ENCODE measurements at regions not wholly inside any gene's neighbourhood (a gene's known extent, or its start where the extent isn't known, plus 50 kb on each side); places are given as distances from the start of the nearest gene placed in this dataset.

GRCh38 chr2:136347981-136348380 is 230.0 kb upstream of the CXCR4 start:
- ChIA-PET POLR2A (no interaction called here), CTCF (no interaction called here)
- TF ChIP-seq CTCF (IDR thresholded peaks at IDR 0.05; ENCODE audit: insufficient read depth, low read depth, low read length), result no peak

GRCh38 chr2:136344339-136344738 is 226.4 kb upstream of the CXCR4 start:
- ChIA-PET CTCF (no interaction called here), POLR2A (no interaction called here)
- Histone ChIP-seq H3K4me3 (ENCODE audit: low read depth, low read length) (no peak overlapping the region), H3K27me3 (ENCODE audit: control insufficient read depth, insufficient read depth, low read length) (no peaks in the 10 kb centered on the region), H3K36me3 (ENCODE audit: control insufficient read depth, insufficient read depth, low read length) (no peaks in the 10 kb centered on the region)
- no peak for DNase-seq (ENCODE audit: low read depth)
- no peak for TF ChIP-seq CTCF (IDR thresholded peaks at IDR 0.05; ENCODE audit: insufficient read depth, low read depth, low read length)

More at GRCh38 chr2:136347981-136348380, 230.0 kb upstream of the CXCR4 start:
- H3K4me3 ChIP-seq (ENCODE audit: low read depth, low read length), result no peak overlapping the region
- H3K27me3 ChIP-seq (ENCODE audit: control insufficient read depth, insufficient read depth, low read length), result no peaks in the 10 kb centered on the region
- no peak for DNase-seq (ENCODE audit: low read depth)
- no peaks in the 10 kb centered on the region for H3K36me3 ChIP-seq (ENCODE audit: control insufficient read depth, insufficient read depth, low read length)

GRCh38 chr2:136342138-136342537 is 224.2 kb upstream of the CXCR4 start:
- ChIA-PET POLR2A (no interaction called here), CTCF (no interaction called here)
- TF ChIP-seq CTCF (IDR thresholded peaks at IDR 0.05; ENCODE audit: insufficient read depth, low read depth, low read length), result no peak
- DNase-seq (ENCODE audit: low read depth), result no peak
- H3K27me3 ChIP-seq (ENCODE audit: control insufficient read depth, insufficient read depth, low read length), result no peaks in the 10 kb centered on the region
- H3K36me3 ChIP-seq (ENCODE audit: control insufficient read depth, insufficient read depth, low read length), result no peaks in the 10 kb centered on the region
- no peak overlapping the region for H3K4me3 ChIP-seq (ENCODE audit: low read depth, low read length)

- H3K27me3 ChIP-seq (ENCODE audit: control insufficient read depth, insufficient read depth, low read length), result no peaks in the 10 kb centered on the region
- no peak overlapping the region for H3K4me3 ChIP-seq (ENCODE audit: low read depth, low read length)
- ChIA-PET POLR2A (no interaction called here), CTCF (no interaction called here)
- no peak for DNase-seq (ENCODE audit: low read depth)
- no peak for TF ChIP-seq CTCF (IDR thresholded peaks at IDR 0.05; ENCODE audit: insufficient read depth, low read depth, low read length)
- H3K36me3 ChIP-seq (ENCODE audit: control insufficient read depth, insufficient read depth, low read length), result no peaks in the 10 kb centered on the region
Observed at GRCh38 chr2:136334967-136335366, 217.0 kb upstream of the CXCR4 start.

GRCh38 chr2:136332436-136333095 is 214.6 kb upstream of the CXCR4 start:
- no peak overlapping the region for H3K4me3 ChIP-seq (ENCODE audit: low read depth, low read length)
- POLR2A ChIA-PET, result no interaction called here
- no peak for DNase-seq (ENCODE audit: low read depth)
- H3K36me3 ChIP-seq (ENCODE audit: control insufficient read depth, insufficient read depth, low read length), result no peaks in the 10 kb centered on the region
- no peak for TF ChIP-seq CTCF (IDR thresholded peaks at IDR 0.05; ENCODE audit: insufficient read depth, low read depth, low read length)
- H3K27me3 ChIP-seq (ENCODE audit: control insufficient read depth, insufficient read depth, low read length), result no peaks in the 10 kb centered on the region
- CTCF ChIA-PET, result no interaction called here
